ENCODE measurements at regions not wholly inside any gene's neighbourhood (a gene's known extent, or its start where the extent isn't known, plus 50 kb on each side); places are given as distances from the start of the nearest gene placed in this dataset.

DNA sequence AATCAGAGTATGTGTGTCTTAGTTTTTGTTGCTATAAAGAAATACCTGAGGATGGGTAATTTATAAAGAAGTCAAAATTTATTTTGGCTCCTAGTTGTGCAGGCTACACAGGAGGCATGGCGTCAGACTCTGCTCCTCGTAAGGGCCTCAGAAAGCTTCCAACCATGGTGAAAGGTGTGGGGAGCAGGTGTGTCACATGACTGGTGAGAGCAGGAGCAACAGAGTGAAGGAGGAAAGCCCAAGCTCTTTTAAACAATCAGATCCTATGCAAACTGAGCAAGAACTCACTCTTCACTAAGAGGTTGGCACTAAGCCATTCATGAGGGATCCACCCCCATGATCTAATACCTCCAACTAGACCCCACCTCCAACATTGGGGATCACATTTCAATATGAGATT, 1524.3 kb downstream of the HACE1 start:
- Histone ChIP-seq H4K20me1 (replicated peaks in 1 of 2; ENCODE audit: control insufficient read depth in 1 of 2, insufficient read depth in 2 of 2, low read length in 2 of 2) (no peaks in the 10 kb centered on the region), H3K18ac (ENCODE audit: extremely low read depth, low read length) (no peak overlapping the region), H2BK20ac (ENCODE audit: low read length) (no peak overlapping the region), H3K9ac (replicated peaks in 1 of 4; ENCODE audit: extremely low read depth in 1 of 4, low read depth in 3 of 4, low read length in 3 of 4) (no peak overlapping the region), H2BK15ac (ENCODE audit: low read length) (no peak overlapping the region), H3K4ac (replicated peaks; ENCODE audit: insufficient read length, low read depth, low read length) (no peak overlapping the region), H3K4me3 (ENCODE audit: extremely low read depth in 1 of 4, insufficient read depth in 2 of 4, low read depth in 3 of 4, low read length in 4 of 4) (no peak overlapping the region), H3K79me2 (ENCODE audit: control insufficient read depth in 1 of 2, insufficient read depth in 2 of 2, low read length in 2 of 2) (no peaks in the 10 kb centered on the region), H4K91ac (replicated peaks; ENCODE audit: insufficient read length, low read length) (no peak overlapping the region), H4K5ac (ENCODE audit: insufficient read length, low read depth, low read length) (no peak overlapping the region), H3K79me1 (ENCODE audit: low read depth, low read length) (no peaks in the 10 kb centered on the region), H3K27ac (ENCODE audit: low read depth, low read length) (no peak overlapping the region), H3K36me3 (ENCODE audit: control insufficient read depth in 2 of 4, insufficient read depth in 4 of 4, low read length in 3 of 4) (no peaks in the 10 kb centered on the region), H3K14ac (ENCODE audit: insufficient read length) (no peak overlapping the region), H3K4me2 (ENCODE audit: insufficient read depth in 1 of 2, low read depth in 2 of 2, low read length in 2 of 2) (no peak overlapping the region), H3K4me1 (replicated peaks in 1 of 4; ENCODE audit: control insufficient read depth in 3 of 4, insufficient read depth in 4 of 4, low read length in 3 of 4) (no peaks in the 10 kb centered on the region), H2AK5ac (ENCODE audit: low read depth, low read length) (no peak overlapping the region), H3K23me2 (ENCODE audit: low read depth, low read length) (no peaks in the 10 kb centered on the region), H3K56ac (replicated peaks; ENCODE audit: insufficient read length, low read depth, low read length) (no peak overlapping the region), H3K23ac (ENCODE audit: insufficient read length) (no peak overlapping the region), H2BK12ac (ENCODE audit: low read depth, low read length) (no peak overlapping the region), H2BK5ac (ENCODE audit: low read depth, low read length) (no peak overlapping the region), H2BK120ac (replicated peaks; ENCODE audit: low read depth, low read length) (no peak overlapping the region), H3K9me3 (ENCODE audit: insufficient read depth in 2 of 2, low read depth in 1 of 2, low read length in 1 of 2) (no peaks in the 10 kb centered on the region), H4K8ac (ENCODE audit: extremely low read depth, insufficient read depth, low read length) (no peak overlapping the region), H2AFZ (ENCODE audit: low read length) (no peak overlapping the region), H3K27me3 (replicated peaks in 1 of 4; ENCODE audit: control insufficient read depth in 3 of 4, extremely low read depth in 1 of 4, insufficient read depth in 3 of 4, low read length in 3 of 4) (no peaks in the 10 kb centered on the region)
- FAIRE-seq (no peak), DNase-seq (ENCODE audit: low read depth in 1 of 2, low spot score in 2 of 2) (no peak)
- WGBS, 2 experiments (ENCODE audit: extremely low coverage in 1 of 2, insufficient coverage in 1 of 2, insufficient read length in 1 of 2, insufficient replicate concordance in 2 of 2, low coverage in 1 of 2, low lambda C conversion rate in 2 of 2, missing lambda C conversion rate in 1 of 2): 93% methylated on average over 2 of the region's 2 CpGs; no CpG with 5 or more reads in 1 of the 2 experiments
- ChIA-PET POLR2A (ENCODE audit: partially characterized antibody) (no interaction called here), CTCF (ENCODE audit: partially characterized antibody) (interaction anchor here (0.6 kb wide), 1 partner anchor 497 kb away, joined by 7 read pairs; no protein-coding TSS in a partner anchor)
- TF ChIP-seq MAFK (IDR thresholded peaks at IDR 0.05; ENCODE audit: low read depth, low read length) (no peak), RXRA (IDR thresholded peaks at IDR 0.05; ENCODE audit: insufficient read depth, low read depth, low read length) (no peak), KDM1A (IDR thresholded peaks at IDR 0.05; ENCODE audit: borderline replicate concordance, low read length) (no peak), CBX8 (IDR thresholded peaks at IDR 0.05; ENCODE audit: borderline replicate concordance, low read depth, low read length) (no peak), RFX5 (IDR thresholded peaks at IDR 0.05; ENCODE audit: borderline replicate concordance, low read depth, low read length) (no peak), JUN (IDR thresholded peaks at IDR 0.05; ENCODE audit: low read depth, low read length) (no peak)
- TF ChIP-seq, protein P1, sequence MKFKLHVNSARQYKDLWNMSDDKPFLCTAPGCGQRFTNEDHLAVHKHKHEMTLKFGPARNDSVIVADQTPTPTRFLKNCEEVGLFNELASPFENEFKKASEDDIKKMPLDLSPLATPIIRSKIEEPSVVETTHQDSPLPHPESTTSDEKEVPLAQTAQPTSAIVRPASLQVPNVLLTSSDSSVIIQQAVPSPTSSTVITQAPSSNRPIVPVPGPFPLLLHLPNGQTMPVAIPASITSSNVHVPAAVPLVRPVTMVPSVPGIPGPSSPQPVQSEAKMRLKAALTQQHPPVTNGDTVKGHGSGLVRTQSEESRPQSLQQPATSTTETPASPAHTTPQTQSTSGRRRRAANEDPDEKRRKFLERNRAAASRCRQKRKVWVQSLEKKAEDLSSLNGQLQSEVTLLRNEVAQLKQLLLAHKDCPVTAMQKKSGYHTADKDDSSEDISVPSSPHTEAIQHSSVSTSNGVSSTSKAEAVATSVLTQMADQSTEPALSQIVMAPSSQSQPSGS (IDR thresholded peaks at IDR 0.05; ENCODE audit: low read length): no peak
- TF ChIP-seq, protein P2, sequence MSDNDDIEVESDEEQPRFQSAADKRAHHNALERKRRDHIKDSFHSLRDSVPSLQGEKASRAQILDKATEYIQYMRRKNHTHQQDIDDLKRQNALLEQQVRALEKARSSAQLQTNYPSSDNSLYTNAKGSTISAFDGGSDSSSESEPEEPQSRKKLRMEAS (IDR thresholded peaks at IDR 0.05): no peak

Measured in H1 (cell line).